Hematopoietic multipotent progenitor cell treated with erythropoietin and hydrocortisone succinate and interleukin-3 and kit ligand, for 4 days (in vitro differentiated cells): ENCODE measurements at regions not wholly inside any gene's neighbourhood (a gene's known extent, or its start where the extent isn't known, plus 50 kb on each side); places are given as distances from the start of the nearest gene placed in this dataset.
"Not testable (repeated sequence)": the region's sequence is repeated elsewhere in the genome, so short reads cannot be mapped to it uniquely, and the experiment has no call there.

Experiments used
- DNase-seq: peaks from one replicate; pipeline ENCODE4 v3.0.0-alpha.2; 2015

DNA sequence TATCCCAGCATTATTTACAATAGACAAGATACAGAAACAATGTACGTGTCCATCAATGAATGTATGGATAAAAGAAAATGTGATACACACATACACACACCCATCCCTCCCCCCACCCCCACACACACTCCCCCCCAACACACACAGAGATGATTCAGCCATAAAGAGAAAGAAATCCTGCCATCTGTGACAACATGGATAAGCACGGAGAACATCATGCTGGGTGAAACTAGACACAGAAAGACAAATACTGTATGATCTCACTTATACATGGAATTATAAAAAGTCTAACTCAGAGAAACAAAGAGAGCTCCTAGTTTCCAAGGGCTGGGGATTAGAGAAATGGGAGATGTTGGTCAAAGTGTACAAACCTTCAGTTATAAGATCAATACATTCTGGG, 104.8 kb upstream of the LY86 start:
- no peak for DNase-seq

DNA sequence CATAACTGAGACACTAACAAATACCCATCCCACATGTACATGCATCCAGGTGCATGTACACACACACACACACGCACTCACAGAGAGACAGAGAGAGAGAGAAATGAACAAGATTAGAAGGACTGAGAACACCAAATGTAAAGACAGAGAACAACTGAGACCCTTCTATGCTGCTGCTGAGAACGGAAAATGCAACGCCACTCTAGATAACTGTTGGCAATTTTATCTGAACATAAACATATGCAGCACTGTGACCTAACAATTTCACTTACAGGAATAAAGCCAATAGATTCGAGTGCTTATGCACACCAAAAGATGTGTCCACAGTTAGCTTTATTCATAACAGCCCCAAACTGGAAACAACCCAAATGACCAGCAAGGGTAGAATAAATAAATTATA, 103.8 kb upstream of the LY86 start:
- DNase-seq, result peak; percentile 64

DNA sequence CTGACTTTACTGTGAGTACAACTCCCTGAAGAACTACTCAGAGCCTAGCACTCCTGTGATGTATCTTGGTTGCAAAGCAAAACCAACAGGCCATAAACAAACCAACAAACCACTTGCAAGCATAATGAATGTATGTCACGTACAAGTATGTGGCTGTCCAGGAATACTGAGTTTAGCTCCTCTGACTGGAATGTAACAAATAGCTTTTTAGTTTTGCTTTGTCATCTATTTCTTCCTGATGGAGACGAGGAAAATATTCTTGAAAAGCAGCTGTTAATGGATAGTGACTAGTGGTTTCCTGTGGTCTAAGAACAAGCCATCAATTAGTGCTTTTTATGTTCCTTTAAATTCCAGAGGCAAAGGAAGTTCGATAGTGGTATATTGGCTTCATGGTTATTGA, 101.9 kb upstream of the LY86 start:
- peak; percentile 8 for DNase-seq

DNA sequence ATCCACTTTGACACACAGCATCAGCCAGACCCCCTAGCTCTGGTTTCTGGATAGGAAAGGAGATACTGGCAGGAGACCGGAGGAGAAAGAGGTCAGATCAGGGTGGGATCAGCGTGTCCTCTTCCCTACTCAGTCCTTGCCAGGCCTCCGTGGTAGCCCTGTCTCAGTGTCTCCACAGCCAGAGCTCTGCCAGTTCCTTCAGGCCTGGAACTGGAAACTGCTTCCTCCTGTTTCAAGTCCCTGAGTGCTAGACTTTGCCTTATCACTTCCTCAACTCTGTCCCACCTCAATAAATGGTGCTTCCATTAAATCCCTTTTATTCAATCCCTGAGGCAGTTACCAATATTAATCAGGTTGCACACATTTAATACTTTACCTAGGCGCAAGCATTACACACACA, 96.8 kb upstream of the LY86 start:
- no peak for DNase-seq

DNA sequence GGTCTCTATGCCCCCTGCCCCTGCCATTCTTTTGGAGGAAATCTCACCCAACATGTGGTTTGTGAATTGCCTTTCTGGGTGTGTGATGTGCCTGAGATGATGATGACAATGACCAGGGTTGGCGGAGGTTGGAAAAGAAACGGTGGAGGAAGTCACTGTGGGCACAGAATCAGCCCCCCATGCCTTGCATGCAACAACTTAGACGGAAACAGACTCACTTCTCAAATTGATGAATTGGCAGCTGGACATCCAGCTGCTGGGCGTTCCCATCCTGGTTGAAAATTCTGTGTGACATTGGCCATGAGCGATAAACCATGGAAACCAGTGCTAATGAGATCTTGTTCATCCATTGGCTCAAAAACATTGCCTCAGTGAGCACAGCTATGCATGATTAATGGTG, 95.8 kb upstream of the LY86 start:
- no peak for DNase-seq

DNA sequence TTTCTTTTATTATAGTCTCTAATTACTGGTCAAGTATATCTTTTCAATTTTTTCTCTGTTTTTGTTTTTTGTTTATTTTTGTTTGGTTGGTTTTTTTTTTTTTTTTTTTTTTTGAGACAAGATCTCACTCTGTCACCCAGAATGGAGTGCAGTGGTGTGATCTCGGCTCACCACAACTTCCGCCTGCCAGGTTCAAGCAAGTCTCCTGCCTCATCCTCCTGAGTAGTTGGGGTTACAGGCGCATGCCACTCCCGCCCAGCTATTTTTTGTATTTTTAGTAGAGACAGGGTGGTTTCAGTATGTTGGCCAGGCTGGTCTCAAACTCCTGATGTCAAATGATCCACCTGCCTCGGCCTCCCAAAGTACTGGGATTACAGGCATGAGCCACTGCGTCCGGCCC, 94.4 kb upstream of the LY86 start:
- DNase-seq, result not testable (repeated sequence)

DNA sequence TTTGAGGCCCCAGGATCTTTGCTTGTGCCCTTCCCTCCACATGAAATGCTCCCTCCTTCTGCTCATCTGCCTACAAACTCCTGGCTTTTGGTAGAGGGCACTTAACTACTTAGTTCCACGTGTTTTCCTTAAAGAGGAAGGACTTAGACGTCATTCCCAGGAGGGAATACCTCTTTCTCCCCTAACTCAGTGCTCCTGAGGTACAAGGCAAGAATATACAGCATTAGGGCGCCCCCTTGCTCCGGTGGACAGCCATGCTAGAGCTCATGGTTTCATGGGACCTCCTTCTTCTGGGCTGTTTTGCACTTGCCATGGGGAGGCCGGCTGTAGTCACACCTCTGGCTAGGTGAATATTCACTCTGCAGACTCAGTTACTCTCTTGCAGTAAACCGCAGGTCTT, 93.8 kb upstream of the LY86 start:
- peak; percentile 75 for DNase-seq

DNA sequence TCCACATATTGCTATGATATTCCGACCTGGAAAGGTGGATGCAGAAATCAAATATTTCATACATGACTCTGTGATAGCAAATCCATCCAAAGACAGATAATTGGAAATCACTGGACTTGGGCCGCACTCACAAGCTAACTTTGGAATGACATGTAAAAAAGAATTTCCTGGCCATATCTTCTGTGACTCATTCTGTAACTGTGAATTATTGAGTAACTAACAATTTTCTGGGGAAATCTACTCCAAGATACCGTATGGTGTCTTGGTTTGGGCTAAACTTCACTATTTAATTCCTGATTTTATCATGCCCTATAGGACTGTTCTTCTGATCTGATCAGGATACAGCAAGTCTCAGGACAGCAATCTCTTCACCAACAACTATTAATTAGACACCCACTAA, 92.7 kb upstream of the LY86 start:
- DNase-seq, result no peak

DNA sequence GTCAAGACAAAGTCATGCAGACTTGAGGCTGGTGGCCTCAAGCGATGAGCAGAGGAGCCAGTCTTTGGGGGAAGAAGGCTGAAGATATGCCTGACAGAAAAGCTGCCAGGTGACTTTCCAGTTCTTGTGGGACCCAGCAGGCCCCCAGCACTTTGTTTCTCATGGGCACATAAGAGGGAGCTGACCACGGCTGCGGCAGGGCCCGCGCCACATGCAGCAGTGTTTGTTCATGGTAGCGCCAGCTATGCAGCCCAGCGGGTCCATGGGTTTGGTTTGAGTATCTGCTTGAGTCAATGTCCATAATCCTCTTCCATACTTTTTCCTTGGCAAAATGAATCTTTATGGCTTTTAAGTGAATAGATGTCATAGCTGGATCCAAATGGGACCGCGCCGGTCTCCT, 91.0 kb upstream of the LY86 start:
- DNase-seq, result no peak

DNA sequence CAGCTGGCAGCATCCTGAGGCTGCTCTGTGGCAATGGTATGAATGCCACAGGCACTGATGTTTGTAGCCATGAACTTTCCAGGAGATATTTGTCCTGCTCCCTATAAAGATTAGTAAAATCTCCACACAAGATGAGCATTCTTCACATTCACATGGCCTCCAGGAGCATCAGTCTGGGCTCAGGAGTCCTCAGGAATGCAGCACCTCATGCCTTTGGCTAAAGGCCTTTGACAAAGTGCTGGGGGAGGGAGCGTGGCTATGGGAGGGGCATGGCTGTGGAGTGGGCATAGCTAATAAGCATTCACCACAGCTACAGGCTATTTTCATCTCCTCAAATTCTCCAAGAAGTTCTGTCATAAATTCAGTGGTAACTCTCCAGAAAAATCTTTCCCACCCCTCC, 90.5 kb upstream of the LY86 start:
- no peak for DNase-seq

DNA sequence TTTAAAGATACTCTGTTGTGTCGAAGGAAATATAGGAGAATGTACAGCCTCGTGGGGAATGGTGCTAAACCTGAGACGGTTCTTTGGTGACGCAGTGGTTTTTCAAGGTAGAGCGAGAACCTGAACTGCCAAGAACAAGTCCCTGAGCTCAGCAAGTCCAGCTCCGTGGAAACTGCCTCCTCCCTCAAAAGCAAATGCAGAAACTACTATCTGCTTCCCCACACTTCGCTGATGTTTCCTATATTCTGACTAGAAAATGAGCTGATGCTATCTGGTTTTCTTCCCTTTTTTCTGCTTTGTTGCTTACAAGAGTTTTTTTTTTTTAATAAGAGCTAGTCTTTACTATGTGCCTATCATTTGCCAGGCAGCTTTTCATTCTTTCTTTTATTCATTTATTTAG, 85.3 kb upstream of the LY86 start:
- peak; percentile 75 for DNase-seq

DNA sequence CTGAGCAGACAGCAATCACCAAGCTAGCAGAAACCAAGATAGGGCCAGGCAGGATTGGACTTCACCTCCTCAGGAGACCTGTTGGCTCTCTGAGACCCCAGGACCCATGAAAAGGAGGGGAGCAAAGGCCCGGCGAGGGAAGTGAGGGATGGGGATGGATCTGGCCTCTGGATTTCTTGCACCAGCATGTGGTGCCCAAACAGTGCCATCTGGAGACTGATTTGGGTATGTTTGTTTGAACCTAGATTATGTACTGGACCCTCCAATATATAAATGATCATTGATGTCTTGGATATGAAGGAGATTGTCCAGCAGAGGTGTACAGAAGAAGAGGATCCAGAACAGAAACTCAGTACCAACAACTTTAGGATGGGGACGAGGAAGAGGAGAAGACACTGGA, 83.4 kb upstream of the LY86 start:
- peak; percentile 11 for DNase-seq

DNA sequence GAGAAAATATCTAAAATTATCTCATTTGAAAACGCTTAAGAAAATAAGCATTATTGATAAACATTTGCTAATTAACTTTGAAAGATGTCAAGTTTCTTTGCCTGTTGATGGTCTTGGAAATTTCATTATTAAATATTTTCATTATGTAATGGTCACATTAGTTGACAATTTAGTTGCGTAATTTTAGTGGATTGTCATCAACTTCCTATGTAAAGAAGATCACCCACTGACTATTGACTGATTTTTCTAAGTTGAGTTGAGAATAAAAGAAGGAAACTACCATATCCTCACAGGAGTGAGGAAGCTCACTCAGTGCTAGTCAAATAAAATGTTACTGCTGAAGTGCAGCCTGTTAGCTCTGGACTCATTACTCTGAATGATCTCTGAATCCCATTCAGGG, 79.9 kb upstream of the LY86 start:
- DNase-seq, result no peak

DNA sequence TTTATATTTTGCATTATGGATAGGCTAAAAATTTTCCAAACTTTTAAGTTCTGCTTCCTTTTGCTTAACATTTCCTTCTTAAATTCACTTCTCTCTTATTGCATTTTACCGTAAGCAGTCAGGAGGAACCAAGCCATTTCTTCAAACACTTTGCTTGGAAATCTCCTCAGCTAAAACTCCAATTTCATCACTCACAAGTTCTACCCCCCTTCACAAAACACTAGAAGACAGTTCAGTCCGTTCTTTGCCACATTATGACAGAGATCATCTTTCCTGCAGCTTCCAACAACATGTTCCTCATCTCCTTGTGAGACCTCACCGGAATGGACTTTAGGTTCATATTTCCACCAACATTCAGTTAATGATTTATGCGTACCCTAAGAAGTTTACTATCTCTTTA, 79.2 kb upstream of the LY86 start:
- no peak for DNase-seq

DNA sequence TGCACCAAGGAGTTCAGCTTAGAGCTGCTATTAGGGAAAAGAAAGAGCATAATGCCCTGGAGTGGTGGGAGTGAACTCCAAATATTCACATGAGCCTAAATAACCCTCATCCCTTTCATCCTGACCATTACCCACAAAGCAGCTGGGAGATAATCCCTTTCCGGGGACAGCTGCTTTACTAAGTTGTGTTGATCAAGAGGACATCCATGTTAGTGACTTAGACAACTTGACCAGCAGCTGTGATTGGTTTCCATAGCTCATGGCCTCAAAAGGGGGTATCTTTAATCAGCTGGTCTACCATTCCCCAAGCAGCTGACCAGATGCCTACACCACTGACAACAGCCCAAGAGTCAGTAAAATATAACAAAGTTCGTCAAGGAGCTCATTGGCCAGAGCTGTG, 75.8 kb upstream of the LY86 start:
- no peak for DNase-seq

DNA sequence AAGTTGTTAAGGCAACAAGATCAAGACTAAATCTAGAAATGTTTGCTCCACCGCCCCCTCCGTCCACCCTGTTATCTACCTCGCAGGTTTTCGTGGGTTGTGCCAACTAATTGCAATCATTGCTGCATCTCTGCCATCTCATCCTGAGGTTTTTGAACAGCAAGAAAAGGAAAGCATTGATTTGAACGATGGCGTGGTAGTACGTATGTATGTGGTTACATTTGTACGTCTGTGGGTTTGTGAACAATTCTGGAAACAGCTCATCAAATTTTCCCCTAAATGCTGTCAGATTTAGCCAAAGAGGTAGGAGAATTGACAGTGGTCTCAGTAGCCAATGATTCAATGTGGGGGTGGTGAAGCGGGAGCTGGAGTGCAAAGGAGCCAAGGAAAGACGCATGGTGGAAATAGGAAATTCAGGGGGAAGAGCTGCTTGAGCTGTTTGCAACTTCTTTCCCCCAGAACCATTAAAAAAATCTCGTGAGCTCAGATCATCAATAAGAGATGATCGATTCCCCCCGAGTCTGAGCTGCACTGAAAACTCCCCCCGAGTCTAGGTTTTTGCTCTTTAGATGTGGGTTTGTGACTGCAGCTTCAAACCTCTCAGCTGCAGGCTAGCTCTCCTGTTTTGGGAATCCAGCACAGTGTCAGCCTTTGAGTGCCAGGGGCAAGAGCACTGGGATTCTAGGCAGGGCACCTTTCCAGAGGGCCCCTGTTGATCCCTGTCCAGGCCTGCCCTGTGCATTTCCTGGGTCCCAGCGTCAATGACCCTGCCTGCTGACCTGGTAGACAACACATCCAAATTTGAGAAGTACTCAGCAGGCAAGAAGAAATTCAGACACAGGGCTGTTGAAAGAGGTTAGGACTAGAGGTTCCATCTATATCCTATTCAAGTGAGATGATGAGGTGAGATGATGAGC, 72.6 kb upstream of the LY86 start:
- DNase-seq, result peak; percentile 69

DNA sequence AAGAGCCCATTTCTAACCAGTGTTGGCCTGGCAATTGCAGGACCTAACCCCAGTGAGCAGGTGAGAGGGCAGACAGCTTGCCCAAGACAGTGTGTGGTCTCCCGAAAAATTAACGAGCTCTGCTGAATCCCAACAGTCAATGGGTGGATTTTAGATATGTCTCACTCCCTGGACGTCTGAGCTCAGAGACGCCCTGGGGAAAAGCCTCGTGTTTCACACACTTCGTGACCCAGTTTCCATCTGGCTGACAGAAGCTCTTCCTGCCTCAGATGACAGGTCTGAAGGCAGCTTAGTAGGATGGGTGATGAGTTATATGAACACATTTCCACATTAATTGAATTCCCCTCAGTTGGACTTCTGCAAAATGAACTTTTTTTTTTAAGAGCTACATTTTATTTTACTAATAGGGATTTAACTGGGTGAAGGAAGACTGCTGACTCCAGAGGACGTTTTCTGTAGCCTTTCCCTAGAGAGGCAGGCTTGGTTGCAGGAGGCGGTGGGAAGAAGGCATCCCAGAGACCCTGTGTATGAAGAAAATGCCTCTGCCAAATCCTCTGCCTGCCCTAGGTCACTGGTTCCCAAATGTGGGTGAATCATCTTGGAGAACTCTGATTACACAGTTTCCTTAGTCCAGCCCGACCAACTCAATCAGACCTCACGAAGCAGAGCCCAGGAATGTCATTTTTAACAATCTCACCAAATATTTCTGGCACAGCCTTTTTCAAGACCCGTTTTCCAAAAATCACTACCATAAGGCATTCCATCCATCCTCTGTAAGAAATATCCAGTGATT, 71.7 kb upstream of the LY86 start:
- DNase-seq, result no peak

DNA sequence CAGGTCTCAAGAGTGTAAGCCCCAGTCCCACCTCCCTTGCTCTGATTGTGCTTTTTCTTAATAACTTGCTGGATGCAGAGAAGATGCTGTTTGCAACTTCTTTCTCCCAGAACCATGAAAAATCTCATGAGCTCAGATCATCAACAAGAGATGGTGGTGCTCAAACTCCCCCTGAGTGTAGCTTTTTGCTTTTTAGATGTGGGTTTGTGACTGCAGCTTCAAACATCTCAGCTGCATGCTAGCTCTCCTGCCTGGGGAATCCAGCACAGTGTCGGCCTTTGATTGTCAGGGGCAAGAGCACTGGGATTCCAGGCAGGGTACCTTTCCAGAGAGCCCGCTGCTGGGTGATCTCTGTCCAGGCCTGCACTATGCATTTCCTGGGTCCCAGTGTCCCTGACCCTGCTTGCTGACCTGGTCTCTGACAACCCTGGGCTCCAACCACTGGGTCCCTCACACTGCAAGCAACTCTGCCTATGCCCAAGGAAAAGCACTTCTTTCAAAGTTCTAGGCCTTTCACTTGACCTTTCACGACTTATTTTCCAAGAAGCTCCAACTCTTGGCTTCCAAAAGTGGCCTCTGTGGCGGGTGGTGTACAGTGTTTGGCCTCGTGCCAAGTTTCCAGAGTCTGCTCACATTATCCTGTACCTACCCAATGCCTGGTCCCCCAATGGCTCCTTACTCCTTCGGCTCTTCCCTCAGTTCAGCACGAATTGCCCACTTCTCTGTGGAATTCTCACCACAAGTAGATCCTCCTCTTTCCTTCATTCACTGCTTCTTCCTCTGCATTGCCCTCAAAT, 69.7 kb upstream of the LY86 start:
- peak; percentile 6 for DNase-seq

DNA sequence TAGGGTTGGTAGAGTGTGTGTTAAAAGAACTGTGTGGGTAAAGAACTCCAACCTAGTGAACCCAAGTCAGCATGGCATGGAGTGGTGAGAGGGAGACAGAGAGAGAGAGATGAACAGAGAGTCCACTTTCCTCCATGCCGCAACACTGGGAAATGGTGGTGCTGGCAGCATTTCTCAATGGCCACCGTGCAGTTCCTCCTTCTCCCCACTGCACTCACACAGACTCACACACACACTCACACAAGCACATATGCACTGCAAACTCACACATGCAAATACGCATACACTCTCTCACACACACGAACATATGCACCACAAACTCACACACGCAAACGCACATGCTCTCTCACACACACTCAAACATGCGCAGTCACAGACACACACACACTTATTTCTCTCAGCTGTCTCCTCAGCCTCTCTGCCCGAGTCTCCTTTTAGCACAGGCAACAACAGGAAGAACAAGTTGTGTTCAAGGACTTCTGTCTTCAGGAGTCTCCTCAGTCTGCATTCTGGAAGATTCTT, 66.5 kb upstream of the LY86 start:
- DNase-seq, result peak; percentile 8

DNA sequence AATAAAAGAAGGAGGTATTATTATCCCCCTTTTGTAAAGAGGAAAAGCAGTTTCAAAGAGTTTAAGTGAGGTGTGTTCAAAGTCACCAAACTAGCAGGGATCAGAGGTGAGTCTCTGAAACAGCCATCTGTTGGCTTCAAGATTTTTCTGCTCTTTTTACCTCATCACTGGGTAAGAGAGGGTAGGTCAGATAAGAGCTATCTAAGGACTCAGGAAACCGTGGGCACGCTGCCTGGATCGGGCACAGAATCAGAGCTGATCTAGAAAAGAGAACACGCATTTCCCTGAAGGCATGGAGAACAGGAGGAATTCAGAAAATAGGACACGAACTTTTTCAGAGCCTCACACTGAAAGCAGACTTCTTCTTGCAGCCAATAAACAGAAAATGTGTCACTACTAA, 65.8 kb upstream of the LY86 start:
- peak; percentile 14 for DNase-seq

DNA sequence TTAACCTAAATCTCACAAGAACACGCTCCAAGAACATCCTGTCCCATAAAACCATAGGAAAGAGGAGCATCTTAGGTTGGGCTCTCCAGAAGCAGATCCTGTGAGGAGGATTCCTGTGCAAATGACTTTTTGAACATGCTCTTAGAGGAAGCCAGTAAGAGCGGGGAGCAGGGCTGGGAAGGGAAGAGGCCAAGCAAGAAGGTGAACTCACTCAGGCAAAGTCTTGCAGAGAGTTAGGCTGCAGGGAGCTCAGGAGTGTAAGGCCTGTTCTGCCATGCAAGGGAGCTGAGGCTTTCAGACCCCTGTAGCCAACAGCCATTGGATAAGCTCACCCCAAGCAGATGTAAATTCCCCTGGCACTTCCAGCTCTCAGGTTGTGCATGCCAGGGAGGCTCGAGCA, 63.6 kb upstream of the LY86 start:
- no peak for DNase-seq

DNA sequence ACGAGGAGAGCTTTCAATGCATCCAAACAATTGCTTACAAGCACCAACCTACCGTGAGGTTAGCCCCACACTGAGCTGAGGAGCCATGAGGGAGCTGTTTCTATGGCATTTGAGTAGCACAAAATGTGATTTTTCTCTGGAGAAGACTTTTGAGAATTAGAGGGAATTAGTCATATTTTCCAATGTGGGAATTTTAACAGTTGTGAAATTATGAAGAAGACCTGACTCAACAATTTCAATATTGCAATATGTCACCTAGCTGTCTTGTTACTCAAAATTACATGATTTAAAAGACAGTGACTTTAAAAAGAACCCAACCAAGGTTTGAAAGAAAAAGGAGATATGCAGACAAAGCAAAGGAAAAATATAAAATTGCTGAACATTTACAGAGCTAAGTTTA, 62.6 kb upstream of the LY86 start:
- no peak for DNase-seq

DNA sequence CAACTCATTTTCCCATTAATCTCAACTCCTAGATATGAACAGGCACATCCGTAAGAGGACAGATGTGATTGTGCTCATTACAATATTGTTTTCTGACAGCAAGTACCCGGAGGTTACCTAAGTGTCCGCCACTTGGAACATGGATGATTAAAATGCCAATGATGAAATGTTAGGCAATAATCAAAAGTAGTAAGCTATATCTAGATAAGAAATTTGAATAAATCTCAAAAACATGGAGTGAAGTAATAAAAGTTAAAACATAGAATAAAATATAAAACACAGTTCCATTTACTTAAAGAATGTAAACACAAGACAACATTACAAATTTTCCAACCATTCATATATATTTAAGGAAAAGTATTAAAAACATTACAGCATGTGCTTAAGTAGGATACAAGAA, 59.2 kb upstream of the LY86 start:
- DNase-seq, result no peak
